ENCODE measurements at regions not wholly inside any gene's neighbourhood (a gene's known extent, or its start where the extent isn't known, plus 50 kb on each side); places are given as distances from the start of the nearest gene placed in this dataset.

DNA sequence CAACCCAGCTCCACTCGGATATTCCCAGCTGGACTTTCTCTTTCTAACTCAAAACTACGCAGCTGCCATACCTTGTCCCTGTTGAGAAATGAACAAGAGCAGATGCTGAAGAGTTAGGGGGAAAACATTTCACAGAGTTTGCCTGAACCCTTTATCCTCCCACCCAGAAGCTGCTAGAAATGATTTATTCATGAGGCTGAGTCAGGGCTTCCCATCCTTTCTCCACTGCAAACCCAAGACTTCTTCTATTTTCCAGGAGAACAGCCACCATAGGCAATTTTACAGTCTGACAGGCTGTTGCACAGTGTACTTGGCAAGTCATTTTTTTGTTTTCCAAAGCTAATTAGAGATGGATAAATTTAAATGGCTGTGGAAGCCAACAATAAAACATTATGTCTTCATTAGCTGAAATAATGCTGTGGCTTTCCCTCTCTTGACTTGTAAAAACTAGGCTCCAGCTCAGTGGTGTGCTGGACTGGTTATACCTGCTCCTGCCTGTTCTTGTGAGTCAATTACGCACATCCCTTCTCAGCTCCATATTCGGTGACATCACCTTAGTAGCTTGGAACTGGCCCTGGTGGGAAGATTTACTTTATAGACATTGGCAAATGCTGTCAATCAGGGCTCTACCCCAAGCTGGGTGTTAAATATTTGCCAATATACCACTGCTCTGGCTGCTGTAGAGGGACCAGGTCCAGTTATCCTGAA is 71.9 kb downstream of the KIF4B start:
- H3K9me3 ChIP-seq (ENCODE audit: control insufficient read depth, insufficient read depth, low read length): peaks cover 3% of the 10 kb centered on the region; the same call in 1 of the 2 replicates
- H3K56ac ChIP-seq (ENCODE audit: extremely low read depth, insufficient read depth, low read length): no peak overlapping the region
- no peak overlapping the region for H4K91ac ChIP-seq (ENCODE audit: insufficient read depth, low read depth, low read length)
- H3K4me3 ChIP-seq (ENCODE audit: insufficient read depth, low read depth, low read length): no peak overlapping the region
- H3K4me1 ChIP-seq (ENCODE audit: control insufficient read depth, insufficient read depth, low read length): no peaks in the 10 kb centered on the region; the same call in 1 of the 2 replicates
- ATAC-seq (ENCODE audit: low read depth) (no peak), DNase-seq (no peak)
- H3K9ac ChIP-seq (ENCODE audit: low read depth, low read length): no peak overlapping the region
- H2BK120ac ChIP-seq (ENCODE audit: low read depth, low read length): no peak overlapping the region
- H3K79me1 ChIP-seq (ENCODE audit: low read depth in 1 of 2, low read length in 2 of 2): no peaks in the 10 kb centered on the region
- H2AK5ac ChIP-seq (ENCODE audit: low read depth, low read length): no peak overlapping the region
- no peaks in the 10 kb centered on the region for H3K27me3 ChIP-seq (ENCODE audit: control insufficient read depth, insufficient read depth, low read length)
- H3K4me2 ChIP-seq (ENCODE audit: low read depth, low read length): no peak overlapping the region
- H2BK5ac ChIP-seq (ENCODE audit: low read depth, low read length, poor library complexity, severe bottlenecking): no peak overlapping the region
- intact Hi-C loops (cut with micrococcal nuclease): no loop called here
- H4K20me1 ChIP-seq (ENCODE audit: insufficient read depth, low read length): no peaks in the 10 kb centered on the region
- POLR2A ChIA-PET (ENCODE audit: unreplicated experiment): no interaction called here
- dilution Hi-C loops (cut with HindIII; ENCODE audit: low sequenced_read_pairs, unreplicated experiment): no loop called here
- no peak overlapping the region for H3K27ac ChIP-seq (ENCODE audit: insufficient read depth, low read length)
- H3K36me3 ChIP-seq (ENCODE audit: control insufficient read depth, insufficient read depth, low read length): no peaks in the 10 kb centered on the region
- no peak overlapping the region for H3K23ac ChIP-seq (ENCODE audit: low read depth, low read length)
- H4K8ac ChIP-seq (ENCODE audit: low read depth in 2 of 2, low read length in 2 of 2): no peak overlapping the region
- no CpG with 5 or more reads among the region's 4 CpGs for WGBS, 2 experiments (ENCODE audit: extremely low coverage in 2 of 2, insufficient read length in 1 of 2)
- no peak for TF ChIP-seq CHD1 (IDR thresholded peaks at IDR 0.05; ENCODE audit: low read depth, low read length)
- no peaks in the 10 kb centered on the region for H3K9me1 ChIP-seq (ENCODE audit: insufficient read depth, low read length)
- in situ Hi-C loops (cut with MboI; ENCODE audit: low sequenced_read_pairs): no loop called here
- H2AFZ ChIP-seq (replicated peaks; ENCODE audit: low read length, poor library complexity): no peak overlapping the region
- H2BK15ac ChIP-seq (ENCODE audit: low read depth, low read length): no peak overlapping the region
- no TSS peak for BruUV-seq (replicated peaks)
- H2AK9ac ChIP-seq (replicated peaks; ENCODE audit: low read depth, low read length, poor library complexity): no peak overlapping the region
- H3K14ac ChIP-seq (replicated peaks; ENCODE audit: low read depth, low read length): no peak overlapping the region
- no peak overlapping the region for H3K4ac ChIP-seq (ENCODE audit: low read depth, low read length)
- CTCF ChIA-PET: interaction anchor here (0.7 to 1.2 kb wide), 2 partner anchors 43 to 117 kb away, joined by 3 to 4 read pairs; no protein-coding TSS in a partner anchor
- no peak overlapping the region for H2BK20ac ChIP-seq (ENCODE audit: low read depth, low read length)
- H3K18ac ChIP-seq (ENCODE audit: low read depth, low read length): no peak overlapping the region
- no peak overlapping the region for H4K5ac ChIP-seq (ENCODE audit: low read depth, low read length)
